ENCODE measurements at regions not wholly inside any gene's neighbourhood (a gene's known extent, or its start where the extent isn't known, plus 50 kb on each side); places are given as distances from the start of the nearest gene placed in this dataset.

DNA sequence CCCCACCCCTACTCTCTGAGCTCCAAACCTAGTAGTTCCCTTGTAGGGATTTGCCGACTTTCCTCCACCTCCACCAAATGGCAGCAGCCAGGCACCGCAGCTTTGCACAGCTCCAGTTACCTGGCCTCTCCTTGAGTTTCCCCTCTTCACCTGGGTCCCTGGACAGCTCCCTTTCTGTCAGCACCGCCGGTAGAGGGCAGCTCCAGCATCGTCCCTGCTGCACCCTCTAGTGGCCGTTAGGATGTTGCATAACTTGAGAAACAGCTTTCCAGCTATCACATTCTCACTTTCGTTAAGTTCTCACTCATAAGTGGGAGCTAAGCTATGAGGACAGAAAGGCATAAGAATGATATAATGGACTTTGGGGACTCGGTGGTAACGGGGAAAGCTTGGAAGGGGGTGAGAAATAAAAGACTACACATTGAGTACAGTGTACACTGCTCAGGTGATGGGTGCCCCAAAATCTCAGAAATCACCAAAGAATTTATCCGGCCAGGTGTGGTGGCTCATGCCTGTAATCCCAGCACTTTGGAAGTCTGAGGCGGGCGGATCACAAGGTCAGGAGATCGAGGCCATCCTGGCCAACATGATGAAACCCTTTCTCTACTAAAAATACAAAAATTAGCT lies 60.4 kb upstream of the OLFM4 start (continued):
- peak; percentile 56; the same call in 1 of the 2 replicates for TF ChIP-seq ZNF124 (CRISPR knock-in tag; IDR thresholded peaks at IDR 0.05)
- 0 out of 2 replicates have a peak, but pooled peaks have one; percentile 23 for TF ChIP-seq THRA (CRISPR knock-in tag; IDR thresholded peaks at IDR 0.05; ENCODE audit: borderline replicate concordance)
- no peak for TF ChIP-seq ZNF503 (CRISPR knock-in tag; IDR thresholded peaks at IDR 0.05)
- TF ChIP-seq AHR (CRISPR knock-in tag; IDR thresholded peaks at IDR 0.05), result peak; percentile 72; the same call in 1 of the 2 replicates
- peak; percentile 73; the same call in 1 of the 2 replicates for TF ChIP-seq ZNF205 (CRISPR knock-in tag; IDR thresholded peaks at IDR 0.05)
- TF ChIP-seq CEBPG (CRISPR knock-in tag; IDR thresholded peaks at IDR 0.05), result peak; percentile 92
- TF ChIP-seq ZZZ3 (CRISPR knock-in tag; IDR thresholded peaks at IDR 0.05; ENCODE audit: borderline replicate concordance), result peak; percentile 63; the same call in 1 of the 2 replicates
- TF ChIP-seq PHF20 (CRISPR knock-in tag; IDR thresholded peaks at IDR 0.05), result no peak
- peak; percentile 65 for TF ChIP-seq RAD21 (CRISPR knock-in tag; IDR thresholded peaks at IDR 0.05)
- 0 out of 2 replicates have a peak, but pooled peaks have one; percentile 24 for TF ChIP-seq SIX1 (CRISPR knock-in tag; IDR thresholded peaks at IDR 0.05; ENCODE audit: borderline replicate concordance)
- TF ChIP-seq CTCF (CRISPR knock-in tag; IDR thresholded peaks at IDR 0.05), result peak; percentile 93
- peak; percentile 67; the same call in 1 of the 2 replicates for TF ChIP-seq SMAD3 (CRISPR knock-in tag; IDR thresholded peaks at IDR 0.05)
- TF ChIP-seq RNF2 (conservative IDR thresholded peaks at IDR 0.05; ENCODE audit: low read depth), result no peak
- peak; percentile 32; the same call in 1 of the 2 replicates for TF ChIP-seq GATAD2A (CRISPR knock-in tag; IDR thresholded peaks at IDR 0.05)
- TF ChIP-seq, protein P1, sequence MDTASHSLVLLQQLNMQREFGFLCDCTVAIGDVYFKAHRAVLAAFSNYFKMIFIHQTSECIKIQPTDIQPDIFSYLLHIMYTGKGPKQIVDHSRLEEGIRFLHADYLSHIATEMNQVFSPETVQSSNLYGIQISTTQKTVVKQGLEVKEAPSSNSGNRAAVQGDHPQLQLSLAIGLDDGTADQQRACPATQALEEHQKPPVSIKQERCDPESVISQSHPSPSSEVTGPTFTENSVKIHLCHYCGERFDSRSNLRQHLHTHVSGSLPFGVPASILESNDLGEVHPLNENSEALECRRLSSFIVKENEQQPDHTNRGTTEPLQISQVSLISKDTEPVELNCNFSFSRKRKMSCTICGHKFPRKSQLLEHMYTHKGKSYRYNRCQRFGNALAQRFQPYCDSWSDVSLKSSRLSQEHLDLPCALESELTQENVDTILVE (CRISPR knock-in tag; IDR thresholded peaks at IDR 0.05), result 0 out of 2 replicates have a peak, but pooled peaks have one; percentile 49
- no peak for TF ChIP-seq NFKBIZ (CRISPR knock-in tag; IDR thresholded peaks at IDR 0.05)
- TF ChIP-seq ZNF441 (CRISPR knock-in tag; IDR thresholded peaks at IDR 0.05; ENCODE audit: borderline replicate concordance), result no peak
- TF ChIP-seq ZFYVE20 (CRISPR knock-in tag; IDR thresholded peaks at IDR 0.05; ENCODE audit: borderline replicate concordance, low read depth), result no peak
- TF ChIP-seq MXD3 (CRISPR knock-in tag; IDR thresholded peaks at IDR 0.05), result 0 out of 2 replicates have a peak, but pooled peaks have one; percentile 41
- TF ChIP-seq NR0B2 (CRISPR knock-in tag; IDR thresholded peaks at IDR 0.05), result no peak
- TF ChIP-seq ZMAT3 (CRISPR knock-in tag; conservative IDR thresholded peaks at IDR 0.05), result no peak
- no peak for TF ChIP-seq SNAPC2 (CRISPR knock-in tag; IDR thresholded peaks at IDR 0.05)
- peak; percentile 98 for TF ChIP-seq MIER2 (CRISPR knock-in tag; IDR thresholded peaks at IDR 0.05)

Measured in HepG2 (cell line).